ENCODE measurements at regions not wholly inside any gene's neighbourhood (a gene's known extent, or its start where the extent isn't known, plus 50 kb on each side); places are given as distances from the start of the nearest gene placed in this dataset.
"Not testable (repeated sequence)": the region's sequence is repeated elsewhere in the genome, so short reads cannot be mapped to it uniquely, and the experiment has no call there.

DNA sequence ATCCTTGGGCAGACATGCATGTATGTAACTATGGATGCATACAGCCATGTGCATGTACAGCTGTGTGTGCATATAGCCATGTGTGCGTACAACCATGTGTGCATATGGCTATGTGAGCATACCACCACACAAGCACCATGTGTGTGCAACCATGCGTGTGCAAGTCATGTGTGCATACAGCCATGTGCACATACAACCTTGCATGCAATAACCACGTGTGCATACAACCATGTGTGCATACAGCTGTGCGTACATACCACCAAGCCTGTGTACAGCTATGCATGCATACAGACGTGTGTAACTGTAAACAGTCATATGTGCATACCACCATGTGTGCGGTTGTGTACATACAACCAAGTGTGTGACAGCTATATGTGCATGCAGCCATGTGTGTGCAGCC lies 186.4 kb downstream of the LAT start:
- TF ChIP-seq POLR2A, POLR2AphosphoS5, TAF1, SPI1 (IDR thresholded peaks at IDR 0.05; ENCODE audit: low read depth, low read length): not testable (repeated sequence)

All from GM12891 (cell line).